SH-SY5Y (cell line): ENCODE measurements at regions not wholly inside any gene's neighbourhood (a gene's known extent, or its start where the extent isn't known, plus 50 kb on each side); places are given as distances from the start of the nearest gene placed in this dataset.

Experiments used
- GATA2 ChIP-seq: IDR thresholded peaks from 2 replicates; pipeline ENCODE4 v1.6.1; 2011; ENCODE audit warnings: mild to moderate bottlenecking, low read depth, low read length
- GATA3 ChIP-seq: IDR thresholded peaks from 2 replicates; pipeline ENCODE4 v1.6.1; 2011; ENCODE audit warnings: low read depth, mild to moderate bottlenecking, low read length, moderate library complexity

DNA sequence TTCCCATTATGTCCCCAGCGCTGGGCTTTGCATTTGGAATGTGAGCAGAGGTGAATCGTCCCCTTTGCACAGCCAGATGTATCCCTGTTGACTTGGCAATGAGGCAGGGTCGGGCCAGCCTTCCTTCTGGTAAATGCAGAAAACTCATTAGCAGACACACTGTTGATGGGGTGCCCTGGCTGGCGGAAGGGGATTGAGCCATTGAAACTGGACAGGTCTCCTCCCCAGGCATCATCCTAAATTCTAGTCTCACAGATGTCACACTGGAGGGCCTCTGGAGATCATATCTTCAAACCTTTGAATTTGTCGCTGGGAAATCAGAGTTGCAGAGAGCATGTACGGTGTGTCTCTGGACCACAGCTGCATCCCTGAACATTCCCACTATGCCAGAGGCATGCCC lies 219.5 kb upstream of the TSHZ3 start:
- peak; percentile 98 for TF ChIP-seq GATA2
- peak; percentile 91 for TF ChIP-seq GATA3
